ENCODE measurements at regions not wholly inside any gene's neighbourhood (a gene's known extent, or its start where the extent isn't known, plus 50 kb on each side); places are given as distances from the start of the nearest gene placed in this dataset.
"Not testable (repeated sequence)": the region's sequence is repeated elsewhere in the genome, so short reads cannot be mapped to it uniquely, and the experiment has no call there.

- no peak for DNase-seq (ENCODE audit: low spot score)
These were observed 710.2 kb upstream of the SLC39A10 start for GRCh38 chr2:194946826-194947225.

GRCh38 chr2:194938066-194938465 lies 719.0 kb upstream of the SLC39A10 start:
- no peak for DNase-seq (ENCODE audit: low spot score)

GRCh38 chr2:194927489-194927888 lies 729.5 kb upstream of the SLC39A10 start:
- no peak for DNase-seq (ENCODE audit: low spot score)

GRCh38 chr2:194926873-194927272 lies 730.2 kb upstream of the SLC39A10 start:
- DNase-seq (ENCODE audit: low spot score): no peak

GRCh38 chr2:194925742-194926141 lies 731.3 kb upstream of the SLC39A10 start:
- DNase-seq (ENCODE audit: low spot score): no peak

GRCh38 chr2:194917519-194917918 lies 739.5 kb upstream of the SLC39A10 start:
- DNase-seq (ENCODE audit: low spot score): no peak

- DNase-seq (ENCODE audit: low spot score): no peak
These were observed 741.5 kb upstream of the SLC39A10 start for GRCh38 chr2:194915485-194915884.

- DNase-seq (ENCODE audit: low spot score): no peak
These were observed 749.5 kb upstream of the SLC39A10 start for GRCh38 chr2:194907569-194907968.

GRCh38 chr2:194896871-194897270 lies 760.2 kb upstream of the SLC39A10 start:
- DNase-seq (ENCODE audit: low spot score): no peak

- DNase-seq (ENCODE audit: low spot score): no peak
These were observed 773.3 kb upstream of the SLC39A10 start for GRCh38 chr2:194883711-194884110.

- no peak for DNase-seq (ENCODE audit: low spot score)
These were observed 786.0 kb upstream of the SLC39A10 start for GRCh38 chr2:194870974-194871535.

- DNase-seq (ENCODE audit: low spot score): no peak
These were observed 789.7 kb upstream of the SLC39A10 start for GRCh38 chr2:194867328-194867727.

GRCh38 chr2:194854941-194855340 lies 802.1 kb upstream of the SLC39A10 start:
- no peak for DNase-seq (ENCODE audit: low spot score)

GRCh38 chr2:194842871-194843270 lies 814.2 kb upstream of the SLC39A10 start:
- DNase-seq (ENCODE audit: low spot score): no peak

- not testable (repeated sequence) for DNase-seq (ENCODE audit: low spot score)
These were observed 822.7 kb upstream of the SLC39A10 start for GRCh38 chr2:194834371-194834770.

GRCh38 chr2:194826241-194826640 lies 830.8 kb upstream of the SLC39A10 start:
- no peak for DNase-seq (ENCODE audit: low spot score)

- DNase-seq (ENCODE audit: low spot score): no peak
These were observed 832.6 kb upstream of the SLC39A10 start for GRCh38 chr2:194824450-194824849.

- no peak for DNase-seq (ENCODE audit: low spot score)
These were observed 834.4 kb upstream of the SLC39A10 start for GRCh38 chr2:194822657-194823056.

- no peak for DNase-seq (ENCODE audit: low spot score)
These were observed 834.9 kb upstream of the SLC39A10 start for GRCh38 chr2:194822097-194822496.

- DNase-seq (ENCODE audit: low spot score): no peak
These were observed 837.7 kb upstream of the SLC39A10 start for GRCh38 chr2:194819367-194819766.

GRCh38 chr2:194815475-194815874 lies 841.6 kb upstream of the SLC39A10 start:
- no peak for DNase-seq (ENCODE audit: low spot score)

GRCh38 chr2:194802589-194802988 lies 854.4 kb upstream of the SLC39A10 start:
- DNase-seq (ENCODE audit: low spot score): no peak

- DNase-seq (ENCODE audit: low spot score): not testable (repeated sequence)
These were observed 870.0 kb upstream of the SLC39A10 start for GRCh38 chr2:194787071-194787470.

- not testable (repeated sequence) for DNase-seq (ENCODE audit: low spot score)
These were observed 885.6 kb upstream of the SLC39A10 start for GRCh38 chr2:194771394-194771793.

GRCh38 chr2:194769030-194769429 lies 888.0 kb upstream of the SLC39A10 start:
- DNase-seq (ENCODE audit: low spot score): no peak

Data from germinal center (tissue), 1 donor.